ENCODE measurements at regions not wholly inside any gene's neighbourhood (a gene's known extent, or its start where the extent isn't known, plus 50 kb on each side); places are given as distances from the start of the nearest gene placed in this dataset.

- Histone ChIP-seq H2AFZ (no peak overlapping the region), H3K4me3 (no peak overlapping the region), H3K27me3 (no peaks in the 10 kb centered on the region), H3K79me2 (no peaks in the 10 kb centered on the region), H3K4me2 (no peak overlapping the region), H3K4me1 (ENCODE audit: insufficient read depth) (no peaks in the 10 kb centered on the region), H3K9me2 (replicated peaks; ENCODE audit: insufficient read depth) (no peaks in the 10 kb centered on the region), H4K20me1 (ENCODE audit: insufficient read depth, poor library complexity, severe bottlenecking) (no peaks in the 10 kb centered on the region), H3K9me3 (ENCODE audit: low read depth) (no peaks in the 10 kb centered on the region), H3K36me3 (replicated peaks; ENCODE audit: insufficient read depth, low read depth) (no peaks in the 10 kb centered on the region), H3K27ac (no peak overlapping the region)
- no peak for DNase-seq (ENCODE audit: low spot score)
- WGBS (ENCODE audit: low lambda C conversion rate, missing lambda C conversion rate): 81% methylated on average over 6 of the region's 6 CpGs
- no peak for TF ChIP-seq EZH2 (IDR thresholded peaks at IDR 0.05; ENCODE audit: borderline replicate concordance)
- TF ChIP-seq, protein P1, sequence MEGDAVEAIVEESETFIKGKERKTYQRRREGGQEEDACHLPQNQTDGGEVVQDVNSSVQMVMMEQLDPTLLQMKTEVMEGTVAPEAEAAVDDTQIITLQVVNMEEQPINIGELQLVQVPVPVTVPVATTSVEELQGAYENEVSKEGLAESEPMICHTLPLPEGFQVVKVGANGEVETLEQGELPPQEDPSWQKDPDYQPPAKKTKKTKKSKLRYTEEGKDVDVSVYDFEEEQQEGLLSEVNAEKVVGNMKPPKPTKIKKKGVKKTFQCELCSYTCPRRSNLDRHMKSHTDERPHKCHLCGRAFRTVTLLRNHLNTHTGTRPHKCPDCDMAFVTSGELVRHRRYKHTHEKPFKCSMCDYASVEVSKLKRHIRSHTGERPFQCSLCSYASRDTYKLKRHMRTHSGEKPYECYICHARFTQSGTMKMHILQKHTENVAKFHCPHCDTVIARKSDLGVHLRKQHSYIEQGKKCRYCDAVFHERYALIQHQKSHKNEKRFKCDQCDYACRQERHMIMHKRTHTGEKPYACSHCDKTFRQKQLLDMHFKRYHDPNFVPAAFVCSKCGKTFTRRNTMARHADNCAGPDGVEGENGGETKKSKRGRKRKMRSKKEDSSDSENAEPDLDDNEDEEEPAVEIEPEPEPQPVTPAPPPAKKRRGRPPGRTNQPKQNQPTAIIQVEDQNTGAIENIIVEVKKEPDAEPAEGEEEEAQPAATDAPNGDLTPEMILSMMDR (IDR thresholded peaks at IDR 0.05; ENCODE audit: poor library complexity): no peak
- TF ChIP-seq EZH2phosphoT487 (IDR thresholded peaks at IDR 0.05; ENCODE audit: low read depth, severe bottlenecking, unreplicated experiment): no peak
Observed at GRCh38 chr5:158629591-158630312, 470.0 kb downstream of the EBF1 start.

GRCh38 chr5:158626718-158627117 lies 473.0 kb downstream of the EBF1 start:
- Histone ChIP-seq H3K27ac (no peak overlapping the region), H3K9me3 (ENCODE audit: low read depth) (no peaks in the 10 kb centered on the region), H3K4me2 (no peak overlapping the region), H3K27me3 (no peaks in the 10 kb centered on the region), H3K79me2 (no peaks in the 10 kb centered on the region), H3K4me3 (no peak overlapping the region), H3K4me1 (ENCODE audit: insufficient read depth) (no peaks in the 10 kb centered on the region), H2AFZ (no peak overlapping the region), H4K20me1 (ENCODE audit: insufficient read depth, poor library complexity, severe bottlenecking) (no peaks in the 10 kb centered on the region), H3K9me2 (replicated peaks; ENCODE audit: insufficient read depth) (no peaks in the 10 kb centered on the region), H3K36me3 (replicated peaks; ENCODE audit: insufficient read depth, low read depth) (no peaks in the 10 kb centered on the region)
- 86% methylated on average over 1 of the region's 1 CpG for WGBS (ENCODE audit: low lambda C conversion rate, missing lambda C conversion rate)
- TF ChIP-seq EZH2 (IDR thresholded peaks at IDR 0.05; ENCODE audit: borderline replicate concordance): no peak
- TF ChIP-seq EZH2phosphoT487 (IDR thresholded peaks at IDR 0.05; ENCODE audit: low read depth, severe bottlenecking, unreplicated experiment): no peak
- TF ChIP-seq, protein P1 (IDR thresholded peaks at IDR 0.05; ENCODE audit: poor library complexity): no peak
- no peak for DNase-seq (ENCODE audit: low spot score)

GRCh38 chr5:158623971-158624370 lies 475.7 kb downstream of the EBF1 start:
- no peaks in the 10 kb centered on the region for H3K9me3 ChIP-seq (ENCODE audit: low read depth)
- 97% methylated on average over 6 of the region's 6 CpGs for WGBS (ENCODE audit: low lambda C conversion rate, missing lambda C conversion rate)
- H3K4me1 ChIP-seq (ENCODE audit: insufficient read depth): peaks cover 3% of the 10 kb centered on the region
- no peak overlapping the region for H3K27ac ChIP-seq
- H3K79me2 ChIP-seq: no peaks in the 10 kb centered on the region
- no peaks in the 10 kb centered on the region for H3K9me2 ChIP-seq (replicated peaks; ENCODE audit: insufficient read depth)
- H3K27me3 ChIP-seq: no peaks in the 10 kb centered on the region
- H4K20me1 ChIP-seq (ENCODE audit: insufficient read depth, poor library complexity, severe bottlenecking): no peaks in the 10 kb centered on the region
- no peak overlapping the region for H3K4me3 ChIP-seq
- TF ChIP-seq EZH2 (IDR thresholded peaks at IDR 0.05; ENCODE audit: borderline replicate concordance): no peak
- DNase-seq (ENCODE audit: low spot score): no peak
- no peak overlapping the region for H3K4me2 ChIP-seq
- H2AFZ ChIP-seq: no peak overlapping the region
- no peaks in the 10 kb centered on the region for H3K36me3 ChIP-seq (replicated peaks; ENCODE audit: insufficient read depth, low read depth)

DNA sequence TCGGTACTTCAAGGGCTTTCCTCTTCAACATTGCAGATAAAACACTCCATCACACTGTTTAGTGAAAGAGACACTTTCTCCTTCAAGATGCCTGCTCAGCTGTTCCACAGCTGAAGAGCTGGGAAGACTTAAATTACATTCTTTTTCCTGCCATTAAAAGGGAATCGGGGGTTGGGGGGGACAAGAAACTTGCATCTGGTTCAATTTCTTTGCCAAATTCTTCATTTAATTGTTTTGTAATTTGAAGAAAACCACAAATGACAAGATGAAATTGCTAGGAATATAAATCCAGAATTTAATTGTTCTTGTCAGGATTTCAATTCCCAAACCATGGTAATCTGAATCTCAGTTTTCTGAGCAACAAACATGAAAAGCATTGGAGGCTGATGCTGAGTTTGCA lies 478.3 kb downstream of the EBF1 start:
- Histone ChIP-seq H4K20me1 (ENCODE audit: insufficient read depth, poor library complexity, severe bottlenecking) (no peaks in the 10 kb centered on the region), H3K27me3 (no peaks in the 10 kb centered on the region), H2AFZ (no peak overlapping the region), H3K9me2 (replicated peaks; ENCODE audit: insufficient read depth) (no peaks in the 10 kb centered on the region), H3K9me3 (ENCODE audit: low read depth) (no peaks in the 10 kb centered on the region), H3K27ac (no peak overlapping the region), H3K4me3 (no peak overlapping the region), H3K4me1 (ENCODE audit: insufficient read depth) (peaks cover 12% of the 10 kb centered on the region), H3K4me2 (no peak overlapping the region), H3K79me2 (no peaks in the 10 kb centered on the region), H3K36me3 (replicated peaks; ENCODE audit: insufficient read depth, low read depth) (no peaks in the 10 kb centered on the region)
- WGBS (ENCODE audit: low lambda C conversion rate, missing lambda C conversion rate): 54% methylated on average over 2 of the region's 2 CpGs
- no peak for TF ChIP-seq EZH2 (IDR thresholded peaks at IDR 0.05; ENCODE audit: borderline replicate concordance)
- no peak for TF ChIP-seq EZH2phosphoT487 (IDR thresholded peaks at IDR 0.05; ENCODE audit: low read depth, severe bottlenecking, unreplicated experiment)
- TF ChIP-seq, protein P1 (IDR thresholded peaks at IDR 0.05; ENCODE audit: poor library complexity): no peak
- DNase-seq (ENCODE audit: low spot score): no peak
